CD4-positive, alpha-beta T cell treated with Interleukin-17A for 4 hours (primary cell): ENCODE measurements at regions not wholly inside any gene's neighbourhood (a gene's known extent, or its start where the extent isn't known, plus 50 kb on each side); places are given as distances from the start of the nearest gene placed in this dataset.

Experiments used
- DNase-seq: peaks from one replicate; pipeline ENCODE4 v3.0.0-alpha.2; 2020; ENCODE audit warnings: mixed read lengths

GRCh38 chr12:76711241-76711640 lies 52.7 kb upstream of the ZDHHC17 start:
- no peak for DNase-seq

DNA sequence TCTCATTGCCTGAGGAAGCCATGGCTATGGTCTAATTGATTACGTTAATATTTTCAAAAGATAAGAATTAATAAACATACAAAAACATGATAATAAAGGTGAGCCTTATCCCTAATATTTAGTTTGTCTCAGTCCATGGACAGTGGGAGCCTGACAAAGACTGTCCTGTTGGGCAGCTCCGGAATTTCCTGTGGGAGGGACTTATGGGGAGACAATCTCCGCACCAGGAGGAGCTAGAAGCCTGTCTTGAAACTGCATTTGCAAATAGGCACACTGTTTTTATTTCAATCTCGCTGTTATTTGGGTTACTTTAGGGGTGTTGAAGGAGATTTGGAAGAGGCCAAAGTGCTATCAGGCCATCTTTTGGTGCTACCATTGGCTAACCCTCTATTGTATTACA lies 50.8 kb upstream of the ZDHHC17 start:
- no peak for DNase-seq

- DNase-seq, result no peak
Measured at GRCh38 chr12:76713986-76714385, 49.9 kb upstream of the ZDHHC17 start.
